C4-2B (cell line): ENCODE measurements at regions not wholly inside any gene's neighbourhood (a gene's known extent, or its start where the extent isn't known, plus 50 kb on each side); places are given as distances from the start of the nearest gene placed in this dataset.

ENCODE experiments used
- ZFX ChIP-seq: fragments of 450-650 bp; IDR thresholded peaks from 2 replicates; pipeline ENCODE4 v1.6.1; 2017
- TF ChIP-seq, protein P1 (sequence below): fragments of 450-650 bp; conservative IDR thresholded peaks from 2 replicates; pipeline ENCODE4 v1.5.1; 2017; ENCODE audit warnings: mild to moderate bottlenecking

DNA sequence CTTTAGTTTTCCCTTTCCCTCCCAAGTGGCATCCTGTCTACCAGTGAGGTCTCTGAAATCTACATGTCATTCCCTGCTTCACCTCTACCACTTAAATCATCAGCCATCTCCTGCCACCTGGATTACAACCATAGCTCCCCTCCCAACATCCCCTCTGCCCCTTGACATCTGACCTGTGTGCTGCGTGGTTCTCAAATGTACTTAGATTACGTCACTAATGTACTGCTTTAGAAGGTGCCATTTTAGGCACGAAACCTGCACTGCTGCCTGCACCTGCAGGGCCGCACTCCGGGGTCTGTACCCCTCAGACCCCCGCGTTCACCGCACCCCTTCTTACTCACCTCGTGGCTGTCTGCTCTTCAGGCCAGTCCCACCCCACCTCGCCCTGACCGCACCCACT is 395.1 kb upstream of the MYT1L start:
- TF ChIP-seq, protein P1, sequence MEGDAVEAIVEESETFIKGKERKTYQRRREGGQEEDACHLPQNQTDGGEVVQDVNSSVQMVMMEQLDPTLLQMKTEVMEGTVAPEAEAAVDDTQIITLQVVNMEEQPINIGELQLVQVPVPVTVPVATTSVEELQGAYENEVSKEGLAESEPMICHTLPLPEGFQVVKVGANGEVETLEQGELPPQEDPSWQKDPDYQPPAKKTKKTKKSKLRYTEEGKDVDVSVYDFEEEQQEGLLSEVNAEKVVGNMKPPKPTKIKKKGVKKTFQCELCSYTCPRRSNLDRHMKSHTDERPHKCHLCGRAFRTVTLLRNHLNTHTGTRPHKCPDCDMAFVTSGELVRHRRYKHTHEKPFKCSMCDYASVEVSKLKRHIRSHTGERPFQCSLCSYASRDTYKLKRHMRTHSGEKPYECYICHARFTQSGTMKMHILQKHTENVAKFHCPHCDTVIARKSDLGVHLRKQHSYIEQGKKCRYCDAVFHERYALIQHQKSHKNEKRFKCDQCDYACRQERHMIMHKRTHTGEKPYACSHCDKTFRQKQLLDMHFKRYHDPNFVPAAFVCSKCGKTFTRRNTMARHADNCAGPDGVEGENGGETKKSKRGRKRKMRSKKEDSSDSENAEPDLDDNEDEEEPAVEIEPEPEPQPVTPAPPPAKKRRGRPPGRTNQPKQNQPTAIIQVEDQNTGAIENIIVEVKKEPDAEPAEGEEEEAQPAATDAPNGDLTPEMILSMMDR = no peak
- no peak for TF ChIP-seq ZFX
